T-helper 1 cell treated with Interleukin-12 subunit alpha and Interleukin-12 subunit beta and Interleukin-4 antibody, amounts not matched to agents 30 μg/mL and 1 μg/mL, for 36 hours (primary cell): ENCODE measurements at regions not wholly inside any gene's neighbourhood (a gene's known extent, or its start where the extent isn't known, plus 50 kb on each side); places are given as distances from the start of the nearest gene placed in this dataset.
"Not testable (repeated sequence)": the region's sequence is repeated elsewhere in the genome, so short reads cannot be mapped to it uniquely, and the experiment has no call there.

Experiments used
- H3K27ac Mint-ChIP-seq: one replicate; pipeline ENCODE4 v1.8.0; 2021; ENCODE audit warnings: mild to moderate bottlenecking, mixed read lengths
- H3K27me3 Mint-ChIP-seq: one replicate; pipeline ENCODE4 v1.8.0; 2021; ENCODE audit warnings: low read depth, mixed read lengths
- H3K36me3 Mint-ChIP-seq: one replicate; pipeline ENCODE4 v1.8.0; 2021; ENCODE audit warnings: low read depth, mixed read lengths
- H3K4me1 Mint-ChIP-seq: one replicate; pipeline ENCODE4 v1.8.0; 2021; ENCODE audit warnings: low read depth, mixed read lengths
- H3K4me3 Mint-ChIP-seq: one replicate; pipeline ENCODE4 v1.8.0; 2021; ENCODE audit warnings: mild to moderate bottlenecking, moderate library complexity, mixed read lengths
- H3K9me3 Mint-ChIP-seq: one replicate; pipeline ENCODE4 v1.8.0; 2021; ENCODE audit warnings: mixed read lengths

DNA sequence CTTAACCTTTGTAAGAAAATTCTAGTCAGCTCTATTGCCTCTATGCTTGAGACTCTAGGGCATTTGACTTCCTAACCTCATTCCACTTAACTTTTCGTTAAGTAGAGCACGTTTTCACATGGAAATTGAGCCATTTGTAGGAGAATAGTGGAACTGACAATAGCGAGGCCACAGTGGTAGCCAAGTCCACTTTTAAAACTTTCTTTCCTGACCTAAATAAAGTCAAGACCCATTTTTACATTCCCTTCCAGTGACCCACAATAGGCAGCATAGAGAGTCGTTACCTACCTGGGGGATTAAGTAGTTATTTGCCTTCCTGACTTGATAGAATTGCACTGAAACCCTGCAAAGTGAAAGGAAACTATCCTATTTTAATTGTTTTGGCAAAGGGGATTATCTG is 386.0 kb upstream of the NECTIN3 start:
- H3K27me3 Mint-ChIP-seq = no peaks in the 10 kb centered on the region
- H3K4me3 Mint-ChIP-seq = no peak overlapping the region
- no peaks in the 10 kb centered on the region for H3K4me1 Mint-ChIP-seq
- no peaks in the 10 kb centered on the region for H3K36me3 Mint-ChIP-seq
- H3K27ac Mint-ChIP-seq = no peak overlapping the region
- no peaks in the 10 kb centered on the region for H3K9me3 Mint-ChIP-seq

- Mint-ChIP-seq H3K27ac (no peak overlapping the region), H3K4me1 (no peaks in the 10 kb centered on the region), H3K27me3 (no peaks in the 10 kb centered on the region), H3K36me3 (no peaks in the 10 kb centered on the region), H3K4me3 (no peak overlapping the region), H3K9me3 (no peaks in the 10 kb centered on the region)
Measured at GRCh38 chr3:110686701-110687100, 384.9 kb upstream of the NECTIN3 start.

DNA sequence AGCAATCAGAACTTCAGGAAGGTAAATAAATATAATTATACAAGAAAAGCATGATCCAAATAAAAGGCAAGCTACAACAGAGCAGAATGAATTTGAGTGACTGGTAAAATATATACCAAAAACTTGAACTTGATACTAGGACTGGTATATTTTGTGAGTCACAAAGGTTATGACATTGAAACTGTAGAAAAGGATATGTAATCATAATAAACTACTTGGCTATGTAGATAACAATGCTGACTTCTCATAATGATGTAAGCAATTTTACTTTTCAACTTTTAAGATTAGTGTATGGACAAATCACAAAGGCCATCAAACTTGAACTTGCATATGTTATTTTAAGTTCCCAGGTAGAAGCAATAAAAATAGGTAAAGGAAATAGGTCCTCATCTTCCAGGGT is 384.5 kb upstream of the NECTIN3 start:
- H3K27me3 Mint-ChIP-seq = no peaks in the 10 kb centered on the region

DNA sequence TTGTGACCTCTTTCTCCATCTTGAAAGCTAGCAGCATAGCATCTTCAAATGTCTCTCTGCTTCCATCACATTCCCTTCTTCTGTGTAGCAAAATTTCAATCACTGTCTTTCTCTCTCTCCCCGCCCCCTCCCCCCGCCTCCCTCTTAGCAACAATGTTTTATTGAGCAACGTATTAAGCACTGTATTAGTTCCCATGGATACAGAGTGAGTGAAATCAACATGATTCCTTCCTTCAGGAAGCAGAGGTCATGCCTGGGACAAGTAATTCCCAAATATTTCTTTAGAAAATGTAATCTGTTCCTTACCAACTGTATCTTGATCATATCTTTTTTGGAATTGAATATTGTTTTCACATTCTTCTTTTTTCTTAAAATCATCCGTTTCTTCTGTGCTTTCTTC is 373.7 kb upstream of the NECTIN3 start:
- Mint-ChIP-seq H3K4me3 (no peak overlapping the region), H3K27ac (no peak overlapping the region), H3K27me3 (no peaks in the 10 kb centered on the region), H3K4me1 (no peaks in the 10 kb centered on the region), H3K9me3 (no peaks in the 10 kb centered on the region), H3K36me3 (no peaks in the 10 kb centered on the region)

More for the DNA sequence above, 384.5 kb upstream of the NECTIN3 start:
- H3K9me3 Mint-ChIP-seq = no peaks in the 10 kb centered on the region
- H3K27ac Mint-ChIP-seq = no peak overlapping the region
- no peaks in the 10 kb centered on the region for H3K4me1 Mint-ChIP-seq
- no peak overlapping the region for H3K4me3 Mint-ChIP-seq
- no peaks in the 10 kb centered on the region for H3K36me3 Mint-ChIP-seq

GRCh38 chr3:110704332-110704731 is 367.3 kb upstream of the NECTIN3 start:
- not testable (repeated sequence) for H3K4me3 Mint-ChIP-seq, H3K27ac Mint-ChIP-seq, H3K4me1 Mint-ChIP-seq, H3K9me3 Mint-ChIP-seq, H3K27me3 Mint-ChIP-seq, H3K36me3 Mint-ChIP-seq

DNA sequence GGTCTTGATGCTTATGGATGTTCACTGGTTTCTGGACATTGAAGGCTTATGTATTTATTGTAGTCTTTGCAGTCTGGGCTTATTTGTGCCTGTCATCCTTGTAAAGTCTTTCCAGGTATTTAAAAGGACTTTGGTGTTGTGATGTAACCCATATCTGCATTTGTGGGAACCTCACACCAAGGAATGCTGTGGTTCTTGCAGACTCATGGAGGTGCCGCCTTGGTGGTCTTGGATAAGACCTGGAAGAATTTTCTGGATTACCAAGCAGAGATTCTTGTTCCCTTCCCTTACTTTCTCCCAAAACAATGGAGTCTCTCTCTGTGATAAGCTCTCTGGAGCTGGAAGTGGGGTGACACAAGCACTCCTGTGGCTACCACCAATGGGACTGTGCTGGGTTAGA is 363.5 kb upstream of the NECTIN3 start:
- H3K4me1 Mint-ChIP-seq = no peaks in the 10 kb centered on the region
- no peak overlapping the region for H3K4me3 Mint-ChIP-seq
- peaks cover 5% of the 10 kb centered on the region for H3K27me3 Mint-ChIP-seq
- no peaks in the 10 kb centered on the region for H3K36me3 Mint-ChIP-seq
- no peaks in the 10 kb centered on the region for H3K9me3 Mint-ChIP-seq
- no peak overlapping the region for H3K27ac Mint-ChIP-seq

DNA sequence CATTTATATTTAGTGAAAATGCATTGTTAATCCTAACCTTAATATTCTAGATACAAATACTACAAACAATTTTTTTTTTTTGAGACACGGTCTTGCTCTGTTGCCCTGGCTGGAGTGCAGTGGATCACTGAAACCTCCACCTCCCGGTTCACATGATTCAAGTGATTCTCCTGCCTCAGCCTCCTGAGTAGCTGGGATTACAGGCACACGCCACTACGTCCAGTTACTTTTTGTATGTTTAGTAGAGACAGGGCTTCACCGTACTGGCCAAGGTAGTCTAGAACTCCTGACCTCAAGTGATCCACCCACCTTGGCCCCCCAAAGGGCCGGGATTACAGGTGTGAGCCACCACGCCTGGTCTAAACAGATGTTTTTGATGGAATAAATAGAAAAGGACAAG is 361.5 kb upstream of the NECTIN3 start:
- H3K36me3 Mint-ChIP-seq = no peaks in the 10 kb centered on the region
- H3K27ac Mint-ChIP-seq = no peak overlapping the region
- H3K9me3 Mint-ChIP-seq = no peaks in the 10 kb centered on the region
- H3K27me3 Mint-ChIP-seq = peaks cover 5% of the 10 kb centered on the region
- H3K4me1 Mint-ChIP-seq = no peaks in the 10 kb centered on the region
- no peak overlapping the region for H3K4me3 Mint-ChIP-seq

GRCh38 chr3:110710603-110711002 is 361.0 kb upstream of the NECTIN3 start:
- H3K9me3 Mint-ChIP-seq = no peaks in the 10 kb centered on the region
- H3K36me3 Mint-ChIP-seq = no peaks in the 10 kb centered on the region
- H3K27ac Mint-ChIP-seq = no peak overlapping the region
- H3K4me3 Mint-ChIP-seq = no peak overlapping the region
- H3K4me1 Mint-ChIP-seq = no peaks in the 10 kb centered on the region
- H3K27me3 Mint-ChIP-seq = peaks cover 5% of the 10 kb centered on the region

DNA sequence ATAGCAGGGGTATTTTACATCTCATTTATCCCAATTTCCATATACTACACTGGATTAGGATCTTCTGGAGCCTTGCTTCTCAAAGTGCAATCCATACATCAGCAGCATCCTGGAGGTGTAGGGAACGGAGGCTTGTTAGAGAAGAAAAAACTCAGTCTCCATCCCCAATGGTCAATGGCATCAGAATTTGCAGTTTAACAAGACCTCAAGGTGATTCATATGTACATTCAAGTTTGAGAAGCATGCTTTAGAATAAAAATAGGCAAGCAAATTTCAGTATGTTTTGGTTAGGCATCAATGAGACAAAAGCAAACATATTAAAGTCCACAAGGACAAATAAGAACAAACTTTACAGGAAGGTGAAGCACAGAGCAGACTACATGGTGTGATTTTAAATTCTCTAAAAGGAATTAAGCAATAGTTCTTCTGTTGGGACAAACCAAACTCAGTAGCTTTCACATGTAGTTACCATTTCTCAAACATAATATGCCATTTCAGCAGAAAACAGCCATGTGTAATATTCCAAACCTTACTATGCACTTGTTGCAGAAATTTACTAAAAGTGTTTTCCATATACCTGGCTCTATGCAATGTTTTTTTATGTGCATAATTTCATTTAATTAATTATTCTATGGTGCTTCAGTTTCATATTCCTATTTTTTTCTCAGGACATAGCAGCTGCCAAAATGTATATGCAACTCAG is 360.3 kb upstream of the NECTIN3 start:
- Mint-ChIP-seq H3K27me3 (peaks cover 5% of the 10 kb centered on the region), H3K36me3 (no peaks in the 10 kb centered on the region), H3K4me1 (no peaks in the 10 kb centered on the region), H3K4me3 (no peak overlapping the region), H3K9me3 (no peaks in the 10 kb centered on the region), H3K27ac (no peak overlapping the region)

- H3K36me3 Mint-ChIP-seq = no peaks in the 10 kb centered on the region
Measured at GRCh38 chr3:110711851-110712516, 359.6 kb upstream of the NECTIN3 start.

GRCh38 chr3:110727056-110727455 is 344.6 kb upstream of the NECTIN3 start:
- peaks cover 4% of the 10 kb centered on the region for H3K27me3 Mint-ChIP-seq
- no peaks in the 10 kb centered on the region for H3K36me3 Mint-ChIP-seq
- no peak overlapping the region for H3K27ac Mint-ChIP-seq
- no peak overlapping the region for H3K4me3 Mint-ChIP-seq
- no peaks in the 10 kb centered on the region for H3K9me3 Mint-ChIP-seq
- no peaks in the 10 kb centered on the region for H3K4me1 Mint-ChIP-seq

More at GRCh38 chr3:110711851-110712516, 359.6 kb upstream of the NECTIN3 start:
- Mint-ChIP-seq H3K4me1 (no peaks in the 10 kb centered on the region), H3K4me3 (no peak overlapping the region), H3K27me3 (peaks cover 5% of the 10 kb centered on the region), H3K9me3 (no peaks in the 10 kb centered on the region), H3K27ac (no peak overlapping the region)

DNA sequence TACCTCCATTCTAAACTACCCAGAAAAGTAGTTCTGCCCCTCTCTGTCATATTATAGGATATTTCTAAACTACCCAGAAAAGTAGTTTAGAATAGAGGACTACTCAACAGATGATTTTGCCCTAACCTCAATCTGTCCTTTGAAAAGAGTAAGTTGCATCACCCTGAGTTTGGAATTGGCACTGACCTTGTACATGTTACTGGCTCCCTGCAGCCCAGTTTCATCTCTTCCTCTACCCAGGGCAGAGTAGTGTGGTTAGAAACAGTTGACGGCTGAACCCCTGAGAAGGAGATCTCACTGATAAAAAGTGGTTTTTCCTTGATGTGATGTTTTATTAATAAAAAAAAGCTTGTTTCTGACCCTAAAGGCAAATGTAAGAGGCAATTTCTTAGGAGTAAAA is 340.5 kb upstream of the NECTIN3 start:
- H3K27me3 Mint-ChIP-seq = no peaks in the 10 kb centered on the region
- H3K4me1 Mint-ChIP-seq = no peaks in the 10 kb centered on the region
- H3K9me3 Mint-ChIP-seq = no peaks in the 10 kb centered on the region
- no peak overlapping the region for H3K27ac Mint-ChIP-seq
- H3K4me3 Mint-ChIP-seq = no peak overlapping the region
- H3K36me3 Mint-ChIP-seq = no peaks in the 10 kb centered on the region

GRCh38 chr3:110732420-110732819 is 339.2 kb upstream of the NECTIN3 start:
- H3K27ac Mint-ChIP-seq = no peak overlapping the region

GRCh38 chr3:110733045-110733444 is 338.6 kb upstream of the NECTIN3 start:
- Mint-ChIP-seq H3K9me3 (no peaks in the 10 kb centered on the region), H3K4me1 (no peaks in the 10 kb centered on the region), H3K4me3 (no peak overlapping the region), H3K27me3 (no peaks in the 10 kb centered on the region), H3K36me3 (no peaks in the 10 kb centered on the region), H3K27ac (no peak overlapping the region)

More at GRCh38 chr3:110732420-110732819, 339.2 kb upstream of the NECTIN3 start:
- H3K27me3 Mint-ChIP-seq = no peaks in the 10 kb centered on the region
- H3K4me1 Mint-ChIP-seq = no peaks in the 10 kb centered on the region
- no peak overlapping the region for H3K4me3 Mint-ChIP-seq
- H3K9me3 Mint-ChIP-seq = no peaks in the 10 kb centered on the region
- no peaks in the 10 kb centered on the region for H3K36me3 Mint-ChIP-seq

GRCh38 chr3:110734524-110734923 is 337.1 kb upstream of the NECTIN3 start:
- H3K36me3 Mint-ChIP-seq = no peaks in the 10 kb centered on the region
- H3K27ac Mint-ChIP-seq = no peak overlapping the region
- H3K9me3 Mint-ChIP-seq = no peaks in the 10 kb centered on the region
- no peaks in the 10 kb centered on the region for H3K27me3 Mint-ChIP-seq
- H3K4me1 Mint-ChIP-seq = no peaks in the 10 kb centered on the region
- H3K4me3 Mint-ChIP-seq = no peak overlapping the region
